NCI-H446 treated with DMSO at 0.1 percent for 48 hours (cell line): ENCODE measurements at regions not wholly inside any gene's neighbourhood (a gene's known extent, or its start where the extent isn't known, plus 50 kb on each side); places are given as distances from the start of the nearest gene placed in this dataset.

Experiments used
- DNase-seq: peaks from one replicate; lab custom pipeline; 2025; lab: John Stamatoyannopoulos, UW

DNA sequence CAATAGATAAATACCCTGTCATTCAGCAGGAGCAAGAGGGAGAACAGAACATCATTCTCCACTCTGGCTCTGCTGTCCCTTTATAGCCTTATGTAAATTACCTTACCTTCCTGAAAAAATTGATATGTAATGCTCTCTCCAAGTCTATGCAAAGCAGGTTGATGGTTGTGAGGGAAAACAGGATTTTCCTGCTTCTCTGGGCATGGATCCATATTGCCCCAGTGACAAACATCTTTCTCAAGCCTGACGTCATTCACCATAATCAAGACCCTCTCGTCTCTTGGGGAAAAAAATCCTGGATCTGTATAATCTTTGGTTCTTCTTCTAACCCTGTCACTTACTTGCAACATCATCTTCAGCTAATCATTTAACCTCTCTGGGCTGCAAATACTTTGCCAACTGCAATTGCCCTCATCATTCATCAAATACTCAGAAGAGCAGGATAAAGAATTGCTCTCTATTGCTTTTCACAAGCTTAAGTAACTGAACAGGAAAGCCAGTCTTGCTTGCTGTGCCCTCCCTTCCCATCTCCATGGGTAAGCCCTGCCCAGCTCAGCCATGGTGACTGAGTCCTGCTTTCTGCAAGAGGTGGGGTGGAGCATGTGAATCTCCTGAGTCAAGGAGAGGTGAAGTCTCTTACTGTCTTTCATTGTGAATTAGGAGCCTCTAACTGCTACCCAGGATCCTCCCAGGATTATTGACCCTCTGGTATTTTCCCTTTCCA, 123.7 kb upstream of the KLF7 start:
- DNase-seq: no peak

DNA sequence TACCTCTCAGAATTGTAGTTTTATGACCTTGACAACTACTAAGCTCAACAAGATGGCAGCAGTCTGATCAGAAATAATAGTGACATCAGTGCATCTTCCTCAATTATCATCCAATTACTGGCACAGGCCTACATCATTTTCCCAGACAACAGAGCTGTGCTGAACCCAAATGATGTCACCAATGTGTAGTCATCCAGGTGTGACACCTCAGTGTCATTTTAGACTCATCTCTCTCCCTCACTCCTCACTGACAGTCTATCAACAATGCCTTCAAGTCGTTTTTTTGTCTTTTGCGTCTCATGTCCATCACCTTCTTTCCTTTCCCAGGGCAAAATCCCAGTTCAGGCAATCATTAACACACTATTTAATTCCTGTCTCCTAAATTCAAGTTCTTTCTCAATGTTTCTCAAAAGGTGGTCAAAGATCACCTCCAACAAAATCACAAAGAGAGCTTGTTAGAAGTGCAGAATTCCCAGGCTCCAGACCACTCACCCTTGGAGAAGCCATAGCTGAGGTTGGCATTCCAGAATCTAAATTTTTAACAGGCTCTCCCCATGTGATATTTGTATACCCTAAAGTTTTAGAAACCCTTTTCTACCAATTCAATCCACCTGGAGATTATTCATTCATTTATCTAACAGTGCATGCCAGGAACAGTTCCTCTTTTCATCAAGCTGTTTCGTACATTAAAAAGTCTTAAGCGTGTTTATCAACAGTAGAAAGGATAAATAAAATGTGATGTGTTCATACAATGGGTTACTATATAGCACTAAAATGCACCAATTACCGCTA, 125.3 kb upstream of the KLF7 start:
- no peak for DNase-seq

DNA sequence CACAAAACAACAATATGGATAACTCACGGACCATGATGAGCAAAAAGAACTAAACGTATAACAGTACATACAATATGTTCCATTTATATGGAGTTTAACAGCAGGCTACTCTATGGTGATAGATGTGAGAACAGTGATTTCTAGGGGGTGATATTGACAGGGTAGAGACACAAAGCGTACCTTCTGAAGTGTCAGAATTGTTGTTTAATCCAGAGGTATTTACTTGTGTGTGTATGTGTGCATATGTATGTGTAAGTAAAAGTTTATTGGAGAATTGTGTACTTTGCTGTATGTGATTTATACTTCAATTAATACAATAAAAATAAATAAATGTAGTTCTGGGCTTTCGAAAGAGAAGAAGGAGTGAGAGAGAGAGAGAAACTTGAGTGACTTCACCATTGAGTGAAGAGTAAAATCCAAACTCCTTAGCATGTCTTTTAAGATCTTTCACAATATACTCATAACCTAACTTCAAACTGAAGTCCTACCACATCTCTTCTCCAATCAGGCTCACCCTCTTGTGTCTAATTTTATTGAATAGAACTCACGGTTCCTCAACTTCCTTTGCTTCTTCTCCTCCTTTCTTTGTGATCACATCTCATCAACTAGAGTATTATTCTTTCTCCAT, 126.0 kb upstream of the KLF7 start:
- no peak for DNase-seq

DNA sequence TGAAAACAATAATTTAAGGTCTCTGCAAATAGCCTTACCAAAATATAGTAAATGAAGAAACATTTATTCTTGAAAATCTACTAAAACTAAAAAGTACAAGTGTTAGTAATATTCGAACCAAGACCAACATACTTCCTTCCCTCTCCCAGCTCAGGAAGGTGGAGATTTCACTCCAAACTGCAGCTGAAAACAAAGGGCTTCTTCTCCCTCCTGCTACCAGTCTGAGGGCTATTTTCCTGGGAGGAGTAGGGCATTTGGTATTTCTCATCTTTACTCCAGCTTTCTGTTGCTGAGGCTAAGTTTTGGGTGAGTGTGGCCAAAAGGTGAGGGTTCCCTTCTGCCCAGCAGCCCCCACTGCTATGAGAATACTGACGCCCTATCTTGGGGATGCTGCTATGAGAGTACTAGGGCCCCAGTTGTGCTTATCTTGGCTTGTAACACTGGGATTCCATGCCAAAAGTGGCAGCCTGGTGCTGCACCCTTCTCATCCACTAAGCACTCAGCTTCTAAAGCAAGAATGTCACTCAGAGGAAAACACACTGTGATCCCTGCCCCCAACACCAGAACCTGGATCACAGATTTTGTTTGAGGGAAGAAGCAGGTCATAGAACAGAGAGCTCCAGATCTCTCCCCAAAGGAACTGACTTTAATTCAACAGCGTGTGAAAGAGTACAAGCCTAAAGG, 130.7 kb upstream of the KLF7 start:
- peak; percentile 65 for DNase-seq

DNA sequence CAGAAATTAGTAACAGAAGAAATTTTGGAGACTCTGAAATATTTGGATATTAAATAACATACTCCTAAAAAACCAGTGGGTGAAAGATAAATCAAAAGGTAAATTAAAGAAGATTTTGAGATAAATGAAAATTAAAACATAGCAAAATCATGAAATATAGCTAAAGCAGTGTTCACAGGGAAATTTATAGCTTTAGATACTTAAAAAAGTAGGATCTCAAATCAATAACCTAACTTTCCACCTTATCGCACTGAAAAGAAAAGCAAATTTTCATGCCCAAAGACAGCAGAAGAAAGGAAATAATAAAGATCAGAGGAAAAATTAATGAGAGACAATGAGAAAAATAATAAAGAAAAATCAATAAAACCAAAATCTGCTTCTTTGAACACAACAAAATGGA, 135.1 kb upstream of the KLF7 start:
- no peak for DNase-seq

DNA sequence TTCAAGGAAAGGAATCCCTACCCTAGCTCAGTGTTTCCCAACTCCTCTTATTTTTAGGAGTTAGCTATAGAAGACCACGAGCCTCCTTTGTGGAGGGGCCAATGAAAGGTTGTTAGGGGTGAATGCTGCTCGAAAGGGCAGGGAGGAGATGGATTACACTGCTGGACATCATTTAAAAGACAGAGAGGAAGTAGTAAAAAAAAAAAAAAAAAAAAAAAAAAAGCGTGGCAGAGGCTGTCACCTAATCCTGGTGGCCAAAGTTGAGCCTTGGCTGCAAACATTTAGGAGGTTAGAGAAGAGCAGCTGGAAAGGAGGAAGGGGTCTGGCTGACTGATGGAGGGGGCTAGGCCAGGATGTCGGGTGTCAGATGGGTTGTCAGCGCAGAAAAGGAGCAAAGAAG, 139.0 kb upstream of the KLF7 start:
- no peak for DNase-seq

DNA sequence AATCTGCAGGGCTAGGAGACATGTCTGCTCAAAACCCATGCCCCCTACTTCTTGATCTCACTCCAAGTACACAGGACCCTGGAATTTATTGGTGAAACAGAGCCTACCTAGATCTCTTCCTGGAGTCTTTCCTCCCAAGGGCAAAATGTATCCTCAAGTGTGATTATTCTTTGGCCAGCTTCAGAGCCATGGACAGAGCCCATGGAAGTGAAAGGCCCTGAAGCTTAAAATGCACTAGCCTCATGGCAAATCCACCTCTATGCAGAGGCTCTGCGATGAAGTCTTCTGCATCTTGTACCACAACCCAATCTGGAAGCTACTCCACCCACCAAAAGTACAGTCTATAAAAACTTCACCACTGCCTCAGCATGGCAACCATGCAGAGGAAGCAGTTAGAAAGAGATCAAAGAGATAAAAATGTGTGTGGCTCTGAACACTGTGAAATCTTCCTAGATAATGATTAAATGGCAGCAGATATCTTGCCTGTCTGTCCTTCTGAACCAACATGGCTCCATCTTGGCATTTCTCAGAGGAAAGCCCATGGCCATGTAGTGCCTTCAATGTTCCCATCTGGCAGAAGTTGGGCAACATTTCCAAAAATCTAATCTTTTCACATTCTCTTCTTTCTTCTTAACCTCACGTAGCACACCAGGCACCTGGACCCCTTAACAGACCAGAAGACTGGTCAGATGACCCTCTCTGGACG, 142.9 kb upstream of the KLF7 start:
- no peak for DNase-seq

DNA sequence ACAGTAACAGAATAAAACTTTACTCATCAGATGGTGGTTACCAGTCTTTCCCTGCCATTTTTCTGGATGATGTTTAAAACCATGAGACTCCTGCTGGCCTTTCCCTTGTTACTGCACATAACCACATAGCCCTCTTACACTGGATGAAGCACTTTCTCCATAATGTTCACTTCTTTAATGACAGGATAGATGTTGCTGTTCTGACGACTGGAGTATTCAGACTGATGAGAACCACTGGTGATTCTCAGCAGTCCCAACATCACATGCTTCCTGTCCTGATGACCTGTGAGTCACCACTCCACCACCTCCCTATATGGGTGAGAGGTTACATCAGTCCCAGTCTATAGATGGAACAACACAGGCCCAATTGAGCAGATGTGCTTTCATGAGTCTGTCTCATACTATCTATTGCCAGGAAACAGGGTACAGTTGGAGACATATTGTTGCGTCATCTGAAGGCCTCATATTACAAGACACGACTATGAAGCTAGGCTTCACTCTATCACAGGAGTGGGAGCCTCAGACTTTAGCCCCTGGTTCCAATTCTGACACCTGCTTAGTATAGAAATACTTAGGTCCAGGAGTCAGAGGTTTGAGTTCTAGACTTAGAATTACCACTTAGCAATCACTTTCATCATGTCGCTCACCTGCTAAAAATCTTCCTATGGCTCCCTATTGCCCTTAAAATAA, 145.7 kb upstream of the KLF7 start:
- DNase-seq: peak; percentile 52

DNA sequence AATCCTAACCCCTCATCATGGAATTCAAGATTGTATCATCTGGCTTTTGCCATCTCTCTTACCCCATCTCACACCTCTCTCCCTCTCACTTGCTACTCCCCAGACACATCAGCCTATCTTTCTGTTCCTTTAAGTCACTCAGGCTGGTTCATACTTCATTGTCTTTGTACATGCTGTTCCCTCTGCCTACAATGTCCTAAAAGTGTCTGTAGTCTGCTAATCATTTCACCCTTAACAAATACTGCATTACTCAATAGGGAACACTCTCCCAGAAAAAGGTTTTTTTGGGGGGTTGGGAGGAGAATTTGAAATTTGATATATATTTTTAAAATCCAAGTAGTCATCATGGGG, 146.2 kb upstream of the KLF7 start:
- DNase-seq: no peak

DNA sequence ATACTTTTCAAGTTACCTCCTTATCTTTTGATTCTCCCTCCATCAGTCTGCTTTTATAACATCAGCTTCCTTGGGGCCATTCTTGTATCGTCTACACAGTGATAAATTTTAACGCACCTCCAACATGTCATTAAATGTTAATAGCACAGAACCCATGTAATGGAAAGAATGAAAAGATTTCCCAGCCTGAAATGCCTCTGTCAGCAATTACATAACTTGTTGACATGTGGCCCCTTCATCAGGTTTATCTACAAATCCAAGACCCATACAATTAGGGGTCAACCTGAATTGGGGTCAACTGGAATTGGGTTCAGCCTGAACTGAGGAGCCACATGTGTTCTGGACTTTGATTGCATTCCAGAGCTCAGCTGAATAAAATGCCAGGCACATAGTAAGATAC, 148.2 kb upstream of the KLF7 start:
- DNase-seq: no peak

DNA sequence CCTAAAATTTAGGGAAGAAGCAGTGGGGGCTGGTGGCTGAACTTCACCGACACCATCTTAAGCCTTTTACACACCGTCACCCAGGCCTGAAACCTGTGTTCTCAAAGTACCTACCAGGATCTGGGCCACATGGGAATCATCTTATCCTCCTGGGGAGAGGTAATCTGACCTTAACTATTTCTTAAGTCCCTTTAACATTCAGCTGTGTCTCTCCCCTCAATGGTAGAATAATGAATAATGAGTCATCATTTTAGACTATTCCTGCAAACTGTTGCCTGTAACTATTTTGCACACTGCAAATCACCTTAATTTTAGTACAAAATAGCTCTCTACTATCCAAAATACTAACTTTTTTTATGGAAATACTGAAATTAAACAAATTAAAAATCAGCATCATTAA, 149.4 kb upstream of the KLF7 start:
- DNase-seq: no peak

DNA sequence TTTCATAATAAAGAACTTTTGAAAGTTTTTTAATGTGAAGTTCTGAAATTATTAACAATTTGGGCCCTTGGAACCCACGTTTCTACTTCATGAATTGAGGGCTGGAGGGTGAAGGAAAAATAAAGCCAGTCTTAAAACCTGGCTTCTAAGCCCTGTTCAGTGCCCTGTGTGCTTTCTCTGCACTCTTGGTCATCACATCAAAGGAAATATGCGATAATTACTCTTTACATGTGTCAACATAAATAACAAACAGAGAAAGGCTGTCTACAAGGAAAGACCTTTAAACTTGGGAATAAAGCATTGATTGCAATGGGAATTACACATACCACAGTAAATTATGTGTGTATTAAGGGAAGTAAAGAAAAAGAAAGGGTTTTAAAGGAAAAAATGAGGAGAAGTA, 150.7 kb upstream of the KLF7 start:
- no peak for DNase-seq

DNA sequence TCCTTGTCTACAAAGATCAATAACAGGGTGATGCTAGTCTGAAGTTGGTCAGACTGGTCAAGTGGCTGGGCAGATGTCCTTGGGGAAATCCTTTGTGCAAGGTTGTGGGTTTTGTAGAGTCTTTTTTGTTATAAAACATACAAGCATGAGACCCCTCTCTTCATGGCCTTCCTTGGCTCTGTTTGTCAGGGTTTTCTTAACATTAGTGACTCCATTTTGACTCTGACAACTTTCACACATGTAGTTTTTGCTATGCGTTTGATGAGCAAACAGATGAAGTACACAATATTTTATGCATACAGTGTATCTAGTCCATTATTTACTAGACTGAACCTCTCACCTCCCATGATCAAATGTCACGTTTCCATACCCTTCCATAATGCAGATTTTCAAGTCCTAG, 151.2 kb upstream of the KLF7 start:
- DNase-seq: no peak

DNA sequence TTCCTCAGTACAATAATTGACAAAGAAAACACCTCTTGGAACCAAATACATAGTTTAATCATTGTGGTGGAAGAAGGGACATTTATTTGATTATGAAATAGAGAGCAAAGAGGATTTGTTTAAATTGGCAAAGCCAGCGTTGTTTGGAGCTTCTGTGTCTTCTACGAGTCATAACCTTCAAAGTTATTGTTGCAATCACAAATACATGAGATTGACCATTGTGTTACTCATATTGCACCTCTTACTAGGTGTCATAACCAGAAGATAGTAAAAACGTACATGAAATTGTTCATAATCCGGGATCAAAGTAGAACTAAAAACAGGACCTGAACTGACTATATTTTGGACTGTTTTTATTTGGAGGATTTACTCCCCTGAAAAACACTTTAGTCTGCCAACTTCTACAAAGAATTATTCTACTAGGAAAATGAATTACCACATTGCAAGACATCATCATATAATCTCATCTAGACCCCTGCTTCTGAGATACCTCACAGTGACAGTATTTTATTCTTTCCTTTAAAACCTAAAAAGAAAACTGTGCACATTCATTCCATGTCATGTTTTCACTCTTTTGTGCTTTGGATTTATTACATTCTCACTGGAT, 151.7 kb upstream of the KLF7 start:
- no peak for DNase-seq

DNA sequence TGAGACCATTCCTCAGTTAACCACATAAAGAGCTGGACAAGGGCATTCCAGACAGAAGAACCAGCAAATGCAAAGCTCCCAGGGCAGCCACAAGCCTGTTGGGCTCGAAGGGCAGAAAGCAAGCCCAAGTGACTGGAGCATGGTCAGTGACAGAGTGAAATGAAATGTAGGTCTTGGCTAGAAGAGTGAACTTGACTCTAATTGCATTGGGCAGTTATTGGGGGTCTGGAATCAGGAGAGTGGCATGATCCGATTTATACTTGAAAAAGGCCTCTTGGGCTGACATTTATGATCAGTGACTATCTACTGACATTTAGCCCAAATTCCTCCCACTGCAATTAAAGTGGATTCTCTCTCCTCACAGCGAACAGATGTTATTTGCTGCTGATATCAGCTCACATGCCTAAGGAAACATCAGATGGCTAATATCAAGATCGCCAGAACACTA, 152.5 kb upstream of the KLF7 start:
- no peak for DNase-seq

DNA sequence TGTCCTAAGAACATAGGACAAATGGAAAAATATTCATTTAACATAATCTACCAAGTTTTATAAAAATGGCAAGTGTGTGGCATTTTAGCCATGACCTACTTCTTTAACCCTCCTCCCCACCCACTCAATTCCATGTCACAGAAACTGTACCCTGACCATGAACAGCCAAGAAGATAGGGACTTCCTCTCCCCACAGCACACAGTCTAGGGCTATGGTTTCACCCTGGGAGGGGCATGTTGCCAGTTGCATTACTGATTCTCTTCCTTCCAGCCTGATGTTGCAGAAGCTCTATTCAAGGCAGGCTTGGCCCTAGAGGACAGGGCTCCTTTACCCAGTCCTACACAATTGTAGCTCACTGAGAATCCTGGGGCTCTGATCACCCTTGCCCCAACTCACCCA, 153.6 kb upstream of the KLF7 start:
- DNase-seq: no peak

DNA sequence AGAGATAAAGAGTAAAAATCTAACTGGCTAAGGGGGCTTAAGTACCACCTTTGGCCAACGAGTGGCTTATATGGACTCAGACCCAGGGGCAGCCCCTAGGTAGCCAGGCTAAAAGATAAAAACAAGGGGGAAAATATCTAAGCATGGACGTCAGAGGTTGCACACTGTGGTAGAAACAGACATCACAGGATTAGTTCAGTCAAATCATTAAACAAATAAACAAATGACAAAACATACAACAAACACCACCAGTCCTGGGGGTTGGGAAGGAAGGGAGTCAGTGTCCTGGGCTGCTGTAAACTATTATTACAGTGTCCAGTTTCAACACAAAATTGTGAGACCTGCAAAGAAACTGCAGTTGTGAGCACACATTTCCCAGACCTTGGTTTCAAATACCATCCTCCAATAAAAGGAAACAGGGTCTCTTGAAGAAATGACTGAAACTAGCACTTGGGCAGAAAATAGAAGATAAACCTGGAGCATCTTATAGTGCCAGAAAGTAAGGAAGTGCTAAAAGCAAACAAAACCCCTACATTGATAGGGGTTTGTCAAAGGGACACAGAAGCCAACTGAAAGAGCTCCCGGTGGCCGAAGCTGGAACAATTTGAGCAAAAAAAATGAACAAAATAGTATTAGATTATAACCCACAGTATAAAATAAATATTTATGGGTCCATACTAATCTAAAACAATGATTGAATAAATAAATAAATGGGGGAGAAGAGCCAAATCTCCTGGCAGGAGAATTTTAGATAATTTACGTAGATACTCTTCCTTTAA, 154.8 kb upstream of the KLF7 start:
- DNase-seq: no peak

DNA sequence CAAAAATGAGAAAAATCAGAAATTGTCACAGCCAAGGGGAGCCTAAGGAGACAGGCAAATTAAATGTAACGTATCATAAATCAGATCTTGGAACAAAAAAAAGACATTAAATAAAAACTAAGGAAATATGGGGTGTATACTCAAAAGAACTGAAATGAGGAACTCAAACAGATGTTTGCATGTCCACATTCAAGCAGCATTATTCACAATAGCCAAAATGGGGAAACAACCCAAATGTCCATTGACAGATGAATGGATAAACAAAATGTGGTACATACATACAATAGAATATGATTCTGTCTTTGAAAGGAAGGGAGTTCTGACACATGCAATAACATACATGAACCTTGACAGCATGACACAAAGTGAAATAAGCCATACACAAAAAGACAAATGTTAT, 155.8 kb upstream of the KLF7 start:
- DNase-seq: no peak

DNA sequence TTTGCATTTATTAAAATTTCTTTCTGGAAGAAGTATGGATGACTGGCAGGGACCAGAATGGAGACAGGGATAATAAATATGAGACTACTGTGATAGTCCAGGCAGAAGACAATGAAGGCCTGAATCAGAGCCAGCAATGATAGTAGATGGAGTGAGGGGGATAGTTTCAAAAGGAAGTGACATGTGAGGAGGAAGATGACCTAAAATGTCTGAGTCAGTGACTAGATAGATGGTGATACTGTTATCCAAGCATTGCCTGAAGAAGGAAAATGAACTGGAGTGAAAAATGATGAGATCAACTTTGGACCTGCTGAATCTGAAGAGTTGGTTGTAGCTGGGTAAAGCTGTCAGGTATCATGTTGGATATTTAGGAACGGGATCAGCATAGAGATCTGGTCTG, 158.3 kb upstream of the KLF7 start:
- no peak for DNase-seq

DNA sequence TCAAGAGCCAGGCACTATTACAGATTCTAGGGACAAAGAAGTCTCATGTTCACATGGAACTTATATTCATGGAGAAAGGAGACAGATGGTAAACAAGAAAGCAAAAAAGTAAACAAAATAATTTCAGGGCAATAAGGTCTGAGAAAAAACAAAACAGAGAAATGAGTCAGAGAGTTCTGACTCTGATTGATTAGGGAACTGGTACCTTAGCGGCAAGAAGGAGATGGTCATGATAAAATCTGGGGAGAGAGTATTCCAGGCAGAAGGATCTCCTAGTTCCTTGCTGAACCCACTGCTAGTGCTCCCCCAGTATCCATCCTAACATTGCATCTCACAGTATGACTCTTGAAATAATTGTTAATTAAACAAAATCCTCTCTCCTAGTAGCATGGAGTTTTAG, 161.8 kb upstream of the KLF7 start:
- DNase-seq: no peak
